ENCODE measurements at regions not wholly inside any gene's neighbourhood (a gene's known extent, or its start where the extent isn't known, plus 50 kb on each side); places are given as distances from the start of the nearest gene placed in this dataset.

GRCh38 chr1:228853191-228853590 is 117.9 kb downstream of the RHOU start:
- WGBS, 2 donors (ENCODE audit: low coverage in 1 of 2), result 94 to 95% methylated on average over 2 of the region's 2 CpGs
- no peak for TF ChIP-seq CTCF (IDR thresholded peaks at IDR 0.05)
- no peak for TF ChIP-seq POLR2A (IDR thresholded peaks at IDR 0.05)
- no peak for TF ChIP-seq EP300 (IDR thresholded peaks at IDR 0.05)
- TF ChIP-seq POLR2AphosphoS5 (IDR thresholded peaks at IDR 0.05), result no peak
- Histone ChIP-seq H3K27me3 (no peaks in the 10 kb centered on the region), H3K36me3 (no peaks in the 10 kb centered on the region), H3K4me1 (no peaks in the 10 kb centered on the region), H3K27ac (no peak overlapping the region), H3K9me3 (no peaks in the 10 kb centered on the region), H3K4me3 (no peak overlapping the region)
- ATAC-seq, result no peak

DNA sequence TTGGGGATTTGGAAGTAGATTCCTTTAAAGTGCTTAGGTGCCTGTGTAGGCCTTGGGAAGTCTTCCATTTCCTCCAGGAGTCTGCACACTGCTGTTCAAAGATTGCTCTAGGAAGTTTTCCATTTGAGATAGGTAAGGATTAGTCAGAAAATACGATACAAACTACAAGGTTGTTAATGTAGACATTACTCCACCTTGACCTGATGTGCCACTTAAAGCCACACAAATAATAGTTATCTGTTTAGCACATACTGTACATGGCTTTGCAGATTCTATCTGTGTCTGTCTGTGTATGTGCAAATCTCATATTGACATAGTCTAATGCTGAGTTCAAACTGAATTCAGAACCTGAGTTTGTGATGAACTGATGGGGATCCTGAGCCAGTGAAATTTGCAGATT is 118.4 kb downstream of the RHOU start:
- Histone ChIP-seq H3K27me3 (no peaks in the 10 kb centered on the region), H3K4me1 (no peaks in the 10 kb centered on the region), H3K4me3 (no peak overlapping the region), H3K9me3 (no peaks in the 10 kb centered on the region), H3K27ac (no peak overlapping the region), H3K36me3 (no peaks in the 10 kb centered on the region)
- 83% methylated on average over 1 of the region's 1 CpG for WGBS, 2 donors (ENCODE audit: low coverage in 1 of 2)
- ATAC-seq, result no peak
- TF ChIP-seq POLR2AphosphoS5 (IDR thresholded peaks at IDR 0.05) (no peak), POLR2A (IDR thresholded peaks at IDR 0.05) (no peak), CTCF (IDR thresholded peaks at IDR 0.05) (no peak), EP300 (IDR thresholded peaks at IDR 0.05) (no peak)

DNA sequence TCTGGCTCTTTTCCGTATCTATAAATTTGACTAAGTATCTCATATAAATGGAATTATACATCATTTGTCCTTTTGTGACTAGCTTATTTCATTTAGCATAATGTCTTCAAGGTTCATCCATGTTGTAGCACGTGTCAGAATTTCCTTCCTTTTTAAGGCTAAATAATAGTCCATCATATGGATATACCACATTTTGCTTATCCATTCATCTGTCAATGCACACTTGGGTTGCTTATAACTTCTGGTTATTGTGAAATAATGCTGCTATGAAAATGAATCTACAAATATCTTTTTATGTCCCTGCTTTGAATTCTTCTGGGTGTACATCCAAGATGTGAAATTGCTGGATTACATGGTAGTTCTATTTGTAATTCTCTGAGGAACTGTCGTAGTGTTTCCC is 119.6 kb downstream of the RHOU start:
- no peaks in the 10 kb centered on the region for H3K36me3 ChIP-seq
- H3K9me3 ChIP-seq, result no peaks in the 10 kb centered on the region
- no peaks in the 10 kb centered on the region for H3K4me1 ChIP-seq
- 95 to 97% methylated on average over 3 of the region's 3 CpGs for WGBS, 2 donors (ENCODE audit: low coverage in 1 of 2)
- H3K27me3 ChIP-seq, result no peaks in the 10 kb centered on the region
- no peak for ATAC-seq
- TF ChIP-seq POLR2AphosphoS5 (IDR thresholded peaks at IDR 0.05) (no peak), CTCF (IDR thresholded peaks at IDR 0.05) (no peak), POLR2A (IDR thresholded peaks at IDR 0.05) (no peak), EP300 (IDR thresholded peaks at IDR 0.05) (no peak)
- H3K4me3 ChIP-seq, result no peak overlapping the region
- no peak overlapping the region for H3K27ac ChIP-seq

DNA sequence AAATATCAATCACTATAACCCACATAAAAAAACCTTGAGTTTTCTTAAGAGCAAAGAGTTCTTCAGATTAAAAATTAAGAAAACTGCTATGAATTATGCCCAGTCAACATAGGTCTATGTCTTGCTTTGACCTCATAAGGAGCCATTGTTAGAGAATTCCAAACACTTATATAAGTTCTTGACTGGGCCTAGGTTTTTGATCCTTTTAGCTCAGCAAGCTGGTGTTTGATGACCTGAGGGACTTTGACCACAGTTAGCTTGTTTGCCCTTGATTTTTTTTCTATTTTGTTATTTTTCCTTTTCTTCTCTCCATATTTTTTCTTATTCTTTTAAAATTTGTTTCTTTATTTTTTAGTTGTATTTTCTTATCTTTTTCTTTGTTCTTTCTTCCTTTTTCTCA is 122.3 kb downstream of the RHOU start:
- ATAC-seq, result no peak
- TF ChIP-seq POLR2AphosphoS5 (IDR thresholded peaks at IDR 0.05) (no peak), POLR2A (IDR thresholded peaks at IDR 0.05) (no peak), EP300 (IDR thresholded peaks at IDR 0.05) (no peak), CTCF (IDR thresholded peaks at IDR 0.05) (no peak)
- Histone ChIP-seq H3K4me1 (peaks cover 0 to 4% (median 0%) of the 10 kb centered on the region in 3 donors), H3K27me3 (no peaks in the 10 kb centered on the region), H3K4me3 (no peak overlapping the region), H3K9me3 (no peaks in the 10 kb centered on the region), H3K36me3 (no peaks in the 10 kb centered on the region), H3K27ac (no peak overlapping the region)

- ATAC-seq, result peak; percentile 44
- 70 to 74% methylated on average over 7 to 11 of the region's 16 CpGs for WGBS, 2 donors (ENCODE audit: low coverage in 1 of 2)
Measured at GRCh38 chr1:228860911-228861831, 125.9 kb downstream of the RHOU start.

More at GRCh38 chr1:228860911-228861831, 125.9 kb downstream of the RHOU start:
- TF ChIP-seq POLR2A (IDR thresholded peaks at IDR 0.05) (no peak), CTCF (IDR thresholded peaks at IDR 0.05) (no peak), POLR2AphosphoS5 (IDR thresholded peaks at IDR 0.05) (no peak), EP300 (IDR thresholded peaks at IDR 0.05) (no peak)
- Histone ChIP-seq H3K9me3 (no peaks in the 10 kb centered on the region), H3K36me3 (no peaks in the 10 kb centered on the region), H3K27ac (no peak overlapping the region), H3K4me1 (peaks cover 0 to 4% (median 0%) of the 10 kb centered on the region in 3 donors), H3K27me3 (no peaks in the 10 kb centered on the region), H3K4me3 (no peak overlapping the region)
